GM23248 (cell line): ENCODE measurements at regions not wholly inside any gene's neighbourhood (a gene's known extent, or its start where the extent isn't known, plus 50 kb on each side); places are given as distances from the start of the nearest gene placed in this dataset.

ENCODE experiments used
- DNase-seq: peaks from one replicate; pipeline ENCODE4 v3.0.0-alpha.2; 2015
- H2AFZ ChIP-seq: fragments of 200-600 bp; sonication (generic); 2 replicates; pipeline ENCODE4 v1.6.1; 2016; ENCODE audit warnings: antibody characterized with exemption
- H3F3A ChIP-seq: fragments of 200-600 bp; sonication (generic); 2 replicates; pipeline ENCODE4 v1.6.1; 2016; ENCODE audit warnings: mild to moderate bottlenecking, antibody characterized with exemption, mixed run types; ENCODE audit not compliant: insufficient read depth
- H3K27ac ChIP-seq: fragments of 200-600 bp; sonication (generic); 2 replicates; pipeline ENCODE4 v1.5.1; 2016; ENCODE audit warnings: mild to moderate bottlenecking
- H3K27me3 ChIP-seq: fragments of 200-600 bp; sonication (generic); replicated peaks from 2 replicates; pipeline ENCODE4 v1.6.1; 2016; ENCODE audit warnings: mild to moderate bottlenecking; ENCODE audit not compliant: insufficient read depth
- H3K36me3 ChIP-seq: fragments of 200-600 bp; sonication (generic); 2 replicates; pipeline ENCODE4 v1.6.1; 2016; ENCODE audit warnings: low read depth, mild to moderate bottlenecking
- H3K4me1 ChIP-seq: fragments of 200-600 bp; sonication (generic); 2 replicates; pipeline ENCODE4 v1.6.1; 2016; ENCODE audit warnings: mild to moderate bottlenecking; ENCODE audit not compliant: insufficient read depth
- H3K4me2 ChIP-seq: fragments of 200-600 bp; sonication (generic); one replicate; pipeline ENCODE4 v1.6.1; 2016; ENCODE audit warnings: mild to moderate bottlenecking; ENCODE audit not compliant: unreplicated experiment
- H3K4me3 ChIP-seq: fragments of 200-600 bp; sonication (generic); 2 replicates; pipeline ENCODE4 v1.5.1; 2016; ENCODE audit warnings: mild to moderate bottlenecking
- H3K79me2 ChIP-seq: fragments of 200-600 bp; sonication (generic); 2 replicates; pipeline ENCODE4 v1.6.1; 2016; ENCODE audit warnings: mild to moderate bottlenecking; ENCODE audit not compliant: insufficient read depth
- H3K9ac ChIP-seq: fragments of 200-600 bp; sonication (generic); 2 replicates; pipeline ENCODE4 v1.6.1; 2016; ENCODE audit warnings: mild to moderate bottlenecking
- H3K9me2 ChIP-seq: fragments of 200-600 bp; sonication (generic); 2 replicates; pipeline ENCODE4 v1.6.1; 2016; ENCODE audit warnings: mixed run types, mild to moderate bottlenecking, moderate library complexity; ENCODE audit not compliant: insufficient read depth
- H3K9me3 ChIP-seq: fragments of 200-600 bp; sonication (generic); one replicate; pipeline ENCODE4 v1.6.1; 2017; ENCODE audit warnings: low read depth
- H4K20me1 ChIP-seq: fragments of 200-600 bp; sonication (generic); 2 replicates; pipeline ENCODE4 v1.6.0; 2016; ENCODE audit not compliant: insufficient read depth
- EZH2 ChIP-seq: fragments of 200-600 bp; sonication (generic); IDR thresholded peaks from 2 replicates; pipeline ENCODE4 v1.6.1; 2018; ENCODE audit warnings: antibody characterized with exemption, mild to moderate bottlenecking; ENCODE audit not compliant: insufficient read depth, poor library complexity, severe bottlenecking
- EZH2phosphoT487 ChIP-seq: fragments of 200-600 bp; sonication (generic); IDR thresholded peaks from 2 replicates; pipeline ENCODE4 v1.6.1; 2018; ENCODE audit warnings: antibody characterized with exemption, moderate library complexity, mild to moderate bottlenecking, low read depth; ENCODE audit not compliant: insufficient read depth
- WGBS, 2 experiments: methylation state at CpG; one replicate each; pipeline ENCODE4 v1.1.6; 2015 to 2017; ENCODE audit warnings: low lambda C conversion rate in 2 of 2, low coverage in 1 of 2; ENCODE audit errors: missing lambda C conversion rate in 2 of 2; 5-methylcytosine and 5-hydroxymethylcytosine counted together
- in situ Hi-C: fragments of 300-500 bp; cut with MboI; formaldehyde crosslinking; loops from 2 replicates; pipeline ENCODE4 v1.15.0; 2020

DNA sequence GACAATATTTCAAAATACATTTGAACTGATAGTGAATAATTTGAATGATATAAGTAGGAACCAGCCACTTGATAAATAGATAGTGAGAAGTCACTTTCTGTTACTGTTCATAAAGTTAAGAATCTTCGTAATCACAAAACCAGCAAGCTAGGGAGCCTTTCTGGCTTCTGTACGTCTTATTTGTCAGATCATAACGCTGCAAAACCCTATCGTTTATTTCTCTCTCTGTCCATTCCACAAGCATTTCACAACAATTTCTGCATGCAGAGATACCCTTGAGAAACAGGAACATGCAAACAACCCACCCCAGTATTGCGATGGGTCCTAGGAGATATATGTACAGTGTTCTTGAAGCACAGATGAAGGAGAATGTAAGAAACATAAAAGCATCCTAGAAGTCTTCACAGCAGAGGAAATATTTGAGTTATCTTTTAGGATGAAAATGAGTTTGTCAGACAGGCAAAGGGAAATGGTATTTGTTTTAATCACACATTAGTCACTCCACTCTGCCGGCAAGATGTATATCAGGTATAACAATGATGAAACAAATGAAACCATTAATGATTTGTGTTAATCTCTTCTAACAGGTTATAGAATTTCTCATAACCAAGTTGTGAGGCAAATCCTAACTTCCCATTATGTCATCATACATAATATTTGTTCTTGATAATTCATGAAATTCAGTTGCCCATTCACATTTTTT, 668.7 kb upstream of the FTMT start:
- TF ChIP-seq EZH2 (no peak), EZH2phosphoT487 (no peak)
- H4K20me1 ChIP-seq: no peaks in the 10 kb centered on the region
- H3K9me2 ChIP-seq: no peaks in the 10 kb centered on the region; the same call in 1 of the 2 replicates
- H2AFZ ChIP-seq: no peak overlapping the region
- no peaks in the 10 kb centered on the region for H3K9me3 ChIP-seq
- 80 to 82% methylated on average over 6 of the region's 6 CpGs for WGBS, 2 experiments
- DNase-seq: peak; percentile 13
- no peaks in the 10 kb centered on the region for H3K27me3 ChIP-seq
- H3K27ac ChIP-seq: no peak overlapping the region
- no peak overlapping the region for H3K4me2 ChIP-seq
- in situ Hi-C loops: no loop called here
- H3K4me1 ChIP-seq: peaks cover 6% of the 10 kb centered on the region; the same call in 1 of the 2 replicates
- no peaks in the 10 kb centered on the region for H3K36me3 ChIP-seq
- H3K79me2 ChIP-seq: no peaks in the 10 kb centered on the region
- H3F3A ChIP-seq: 0 out of 2 replicates have a peak, but pooled peaks cover 7% of the 10 kb centered on the region
- no peak overlapping the region for H3K4me3 ChIP-seq
- H3K9ac ChIP-seq: no peak overlapping the region

DNA sequence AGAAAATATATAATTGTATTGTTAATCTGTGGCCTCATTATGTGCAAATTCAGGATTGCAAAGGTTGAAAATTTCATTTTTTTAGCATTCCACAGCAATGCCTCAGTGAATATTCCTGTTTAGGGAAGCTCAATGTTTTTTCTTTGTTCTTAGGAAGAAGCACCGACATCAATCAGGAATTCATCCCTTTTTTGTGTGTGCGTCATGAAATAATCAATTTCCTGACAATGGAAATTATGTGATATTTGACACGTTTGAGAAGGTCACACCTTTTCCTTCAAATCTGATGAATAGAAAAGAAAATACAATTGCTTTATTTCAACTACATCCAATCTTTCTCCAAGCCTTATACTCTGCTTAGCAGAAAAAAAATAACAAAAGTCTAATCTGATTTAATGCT, 662.8 kb upstream of the FTMT start:
- TF ChIP-seq EZH2phosphoT487 (no peak), EZH2 (no peak)
- Histone ChIP-seq H3K9me2 (no peaks in the 10 kb centered on the region), H3K9ac (no peak overlapping the region), H3K79me2 (no peaks in the 10 kb centered on the region), H3K27me3 (no peaks in the 10 kb centered on the region), H3K36me3 (no peaks in the 10 kb centered on the region), H2AFZ (no peak overlapping the region), H3K27ac (no peak overlapping the region), H3K9me3 (no peaks in the 10 kb centered on the region), H3K4me1 (no peaks in the 10 kb centered on the region), H3F3A (no peaks in the 10 kb centered on the region), H3K4me2 (no peak overlapping the region), H3K4me3 (no peak overlapping the region), H4K20me1 (no peaks in the 10 kb centered on the region)
- in situ Hi-C loops: no loop called here
- no peak for DNase-seq
- 71 to 79% methylated on average over 3 of the region's 3 CpGs for WGBS, 2 experiments

DNA sequence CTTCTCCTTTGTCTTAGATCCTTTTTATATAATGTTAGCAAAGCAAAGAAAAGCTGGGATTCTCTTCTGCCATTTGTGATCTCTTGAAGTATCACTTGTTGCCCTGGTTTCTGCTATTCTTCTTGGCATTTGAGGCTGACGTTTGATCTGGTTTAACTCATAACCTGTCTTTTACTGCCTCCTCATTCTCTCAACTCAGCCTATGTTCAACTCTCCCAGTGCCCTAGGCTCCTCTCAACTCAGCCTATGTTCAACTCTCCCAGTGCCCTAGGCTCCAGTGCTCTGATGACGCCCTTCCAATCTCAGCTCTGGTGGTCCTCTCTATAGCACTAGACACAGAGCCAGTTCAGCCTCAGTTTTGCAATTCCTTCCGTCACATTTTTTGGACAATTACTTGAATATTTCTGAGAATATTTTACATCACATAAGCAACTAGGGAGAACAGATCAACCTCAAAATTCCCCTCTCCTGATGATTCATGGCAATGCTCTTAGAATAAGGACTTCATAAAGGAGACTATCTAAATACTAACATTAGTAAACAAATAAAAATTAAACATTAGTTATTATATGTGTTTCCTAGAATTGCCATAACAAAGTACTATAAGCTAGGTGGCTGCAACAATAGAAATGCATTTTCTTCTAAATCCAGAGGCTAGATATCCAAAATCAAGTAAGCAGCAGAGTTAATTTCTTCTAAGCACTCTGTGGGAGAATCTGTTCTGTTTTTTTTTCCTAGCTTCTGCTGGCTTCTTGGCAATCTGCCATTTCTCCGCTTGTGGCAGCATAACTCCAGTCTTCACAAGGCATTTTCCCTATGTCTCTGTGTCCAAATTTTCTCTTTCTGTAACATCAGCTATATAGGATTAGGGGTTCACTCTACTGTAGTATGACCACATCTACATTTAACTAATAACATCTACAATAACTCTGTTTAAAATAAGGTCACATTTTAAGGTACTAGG, 662.1 kb upstream of the FTMT start:
- Histone ChIP-seq H3K27me3 (no peaks in the 10 kb centered on the region), H2AFZ (no peak overlapping the region), H3K9me3 (no peaks in the 10 kb centered on the region), H3F3A (no peaks in the 10 kb centered on the region), H3K9me2 (no peaks in the 10 kb centered on the region), H3K4me3 (no peak overlapping the region), H3K9ac (no peak overlapping the region), H3K79me2 (no peaks in the 10 kb centered on the region), H3K27ac (no peak overlapping the region), H3K4me2 (no peak overlapping the region), H3K36me3 (no peaks in the 10 kb centered on the region), H4K20me1 (no peaks in the 10 kb centered on the region), H3K4me1 (no peaks in the 10 kb centered on the region)
- 32 to 33% methylated on average over 4 of the region's 4 CpGs for WGBS, 2 experiments
- TF ChIP-seq EZH2phosphoT487 (no peak), EZH2 (no peak)
- peak; percentile 49 for DNase-seq
- in situ Hi-C loops: no loop called here

DNA sequence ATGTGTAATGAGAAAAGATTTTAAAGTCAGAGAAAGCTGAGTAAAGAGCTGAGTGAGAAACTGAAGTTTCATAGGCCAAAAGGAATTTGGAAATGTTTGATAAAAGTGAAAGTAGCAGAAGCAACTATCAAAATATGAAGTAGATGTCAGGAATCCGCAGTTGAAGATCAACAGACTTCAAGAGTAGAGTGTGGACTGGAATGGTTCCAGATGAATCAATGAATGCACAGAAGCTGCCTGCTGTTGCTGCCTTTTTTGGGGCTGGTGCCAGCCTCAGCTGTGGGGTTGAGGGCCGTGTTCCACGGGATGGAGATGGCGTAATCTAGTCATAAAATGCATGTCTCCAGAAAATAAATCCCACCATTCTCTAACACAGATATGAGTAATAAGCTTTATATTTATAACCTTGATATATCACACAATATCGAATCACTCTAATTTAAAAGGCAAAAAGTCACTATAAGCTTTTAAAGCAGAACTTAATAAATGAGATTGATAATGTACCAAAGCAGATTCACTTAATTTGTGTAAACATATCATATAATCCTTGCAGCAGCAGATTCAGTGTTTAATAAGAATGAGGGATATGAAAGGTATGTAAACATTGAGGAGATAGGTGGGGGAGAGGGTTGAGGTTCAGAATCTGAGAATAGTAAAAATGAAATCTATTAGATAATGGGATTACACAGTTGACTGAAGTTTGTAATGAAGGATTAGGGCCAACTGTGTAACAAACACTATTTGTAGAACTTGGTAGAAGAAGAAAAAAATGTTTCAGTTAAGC, 652.3 kb upstream of the FTMT start:
- H3K9me2 ChIP-seq: no peaks in the 10 kb centered on the region
- no peaks in the 10 kb centered on the region for H3K36me3 ChIP-seq
- H3K27ac ChIP-seq: no peak overlapping the region
- peak overlapping the region; percentile 78 for H2AFZ ChIP-seq
- peak overlapping the region; percentile 64 for H3K4me3 ChIP-seq
- peaks cover 21% of the 10 kb centered on the region; the same call in 1 of the 2 replicates for H3F3A ChIP-seq
- peak; percentile 76 for DNase-seq
- WGBS, 2 experiments: 2% methylated on average over 5 of the region's 5 CpGs
- H3K4me2 ChIP-seq: peak overlapping the region; percentile 68
- no peaks in the 10 kb centered on the region for H3K27me3 ChIP-seq
- H3K9me3 ChIP-seq: no peaks in the 10 kb centered on the region
- peak overlapping the region; percentile 47 for H3K9ac ChIP-seq
- H3K4me1 ChIP-seq: peaks cover 9% of the 10 kb centered on the region; the same call in 1 of the 2 replicates
- in situ Hi-C loops: no loop called here
- TF ChIP-seq EZH2 (no peak), EZH2phosphoT487 (no peak)
- H4K20me1 ChIP-seq: no peaks in the 10 kb centered on the region
- H3K79me2 ChIP-seq: no peaks in the 10 kb centered on the region
